ENCODE measurements at regions not wholly inside any gene's neighbourhood (a gene's known extent, or its start where the extent isn't known, plus 50 kb on each side); places are given as distances from the start of the nearest gene placed in this dataset.

GRCh38 chr13:71082631-71083030, 784.4 kb downstream of the DACH1 start (continued):
- TF ChIP-seq ZNF837 (tag by site-specific recombination; IDR thresholded peaks at IDR 0.05) (no peak), ZNF529 (tag by site-specific recombination; IDR thresholded peaks at IDR 0.05; ENCODE audit: insufficient replicate concordance) (no peak), ZNF544 (tag by site-specific recombination; IDR thresholded peaks at IDR 0.05) (no peak), ZSCAN30 (tag by site-specific recombination; IDR thresholded peaks at IDR 0.05) (no peak), REPIN1 (tag by site-specific recombination; IDR thresholded peaks at IDR 0.05; ENCODE audit: low read depth) (no peak), MEIS1 (CRISPR knock-in tag; IDR thresholded peaks at IDR 0.05; ENCODE audit: borderline replicate concordance) (no peak)
- TF ChIP-seq, protein P1, sequence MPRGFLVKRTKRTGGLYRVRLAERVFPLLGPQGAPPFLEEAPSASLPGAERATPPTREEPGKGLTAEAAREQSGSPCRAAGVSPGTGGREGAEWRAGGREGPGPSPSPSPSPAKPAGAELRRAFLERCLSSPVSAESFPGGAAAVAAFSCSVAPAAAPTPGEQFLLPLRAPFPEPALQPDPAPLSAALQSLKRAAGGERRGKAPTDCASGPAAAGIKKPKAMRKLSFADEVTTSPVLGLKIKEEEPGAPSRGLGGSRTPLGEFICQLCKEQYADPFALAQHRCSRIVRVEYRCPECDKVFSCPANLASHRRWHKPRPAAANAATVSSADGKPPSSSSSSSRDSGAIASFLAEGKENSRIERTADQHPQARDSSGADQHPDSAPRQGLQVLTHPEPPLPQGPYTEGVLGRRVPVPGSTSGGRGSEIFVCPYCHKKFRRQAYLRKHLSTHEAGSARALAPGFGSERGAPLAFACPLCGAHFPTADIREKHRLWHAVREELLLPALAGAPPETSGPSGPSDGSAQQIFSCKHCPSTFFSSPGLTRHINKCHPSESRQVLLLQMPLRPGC (tag by site-specific recombination; IDR thresholded peaks at IDR 0.05), result no peak
- TF ChIP-seq, protein P2, sequence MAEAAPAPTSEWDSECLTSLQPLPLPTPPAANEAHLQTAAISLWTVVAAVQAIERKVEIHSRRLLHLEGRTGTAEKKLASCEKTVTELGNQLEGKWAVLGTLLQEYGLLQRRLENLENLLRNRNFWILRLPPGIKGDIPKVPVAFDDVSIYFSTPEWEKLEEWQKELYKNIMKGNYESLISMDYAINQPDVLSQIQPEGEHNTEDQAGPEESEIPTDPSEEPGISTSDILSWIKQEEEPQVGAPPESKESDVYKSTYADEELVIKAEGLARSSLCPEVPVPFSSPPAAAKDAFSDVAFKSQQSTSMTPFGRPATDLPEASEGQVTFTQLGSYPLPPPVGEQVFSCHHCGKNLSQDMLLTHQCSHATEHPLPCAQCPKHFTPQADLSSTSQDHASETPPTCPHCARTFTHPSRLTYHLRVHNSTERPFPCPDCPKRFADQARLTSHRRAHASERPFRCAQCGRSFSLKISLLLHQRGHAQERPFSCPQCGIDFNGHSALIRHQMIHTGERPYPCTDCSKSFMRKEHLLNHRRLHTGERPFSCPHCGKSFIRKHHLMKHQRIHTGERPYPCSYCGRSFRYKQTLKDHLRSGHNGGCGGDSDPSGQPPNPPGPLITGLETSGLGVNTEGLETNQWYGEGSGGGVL (tag by site-specific recombination; IDR thresholded peaks at IDR 0.05), result no peak

- Histone ChIP-seq H3K27ac (ENCODE audit: extremely low read depth, low read depth, low read length) (no peak overlapping the region), H3K9me3 (ENCODE audit: control insufficient read depth, insufficient read depth, low read depth, low read length) (no peaks in the 10 kb centered on the region), H3K4me3 (ENCODE audit: low read depth, low read length) (no peak overlapping the region), H3K36me3 (ENCODE audit: control insufficient read depth in 2 of 2, insufficient read depth in 1 of 2, low read length in 2 of 2) (no peaks in the 10 kb centered on the region), H3K4me1 (ENCODE audit: control insufficient read depth, insufficient read depth, low read length) (no peaks in the 10 kb centered on the region)
- ChIA-PET POLR2A (no interaction called here), CTCF (interaction anchor here (0.6 kb wide), 1 partner anchor 94 kb away, joined by 4 read pairs; no protein-coding TSS in a partner anchor)
- TF ChIP-seq SCRT1 (tag by site-specific recombination; IDR thresholded peaks at IDR 0.05; ENCODE audit: borderline replicate concordance), result no peak
- no peak for TF ChIP-seq ZNF777 (tag by site-specific recombination; IDR thresholded peaks at IDR 0.05; ENCODE audit: borderline replicate concordance)
- no peak for TF ChIP-seq ZEB2 (tag by site-specific recombination; IDR thresholded peaks at IDR 0.05)
- TF ChIP-seq ZNF664 (tag by site-specific recombination; IDR thresholded peaks at IDR 0.05), result no peak
- TF ChIP-seq ZBTB20 (tag by site-specific recombination; IDR thresholded peaks at IDR 0.05), result no peak
- no peak for TF ChIP-seq GFI1B (tag by site-specific recombination; IDR thresholded peaks at IDR 0.05)
- no peak for TF ChIP-seq ZNF133 (tag by site-specific recombination; IDR thresholded peaks at IDR 0.05)
- TF ChIP-seq, protein P3, sequence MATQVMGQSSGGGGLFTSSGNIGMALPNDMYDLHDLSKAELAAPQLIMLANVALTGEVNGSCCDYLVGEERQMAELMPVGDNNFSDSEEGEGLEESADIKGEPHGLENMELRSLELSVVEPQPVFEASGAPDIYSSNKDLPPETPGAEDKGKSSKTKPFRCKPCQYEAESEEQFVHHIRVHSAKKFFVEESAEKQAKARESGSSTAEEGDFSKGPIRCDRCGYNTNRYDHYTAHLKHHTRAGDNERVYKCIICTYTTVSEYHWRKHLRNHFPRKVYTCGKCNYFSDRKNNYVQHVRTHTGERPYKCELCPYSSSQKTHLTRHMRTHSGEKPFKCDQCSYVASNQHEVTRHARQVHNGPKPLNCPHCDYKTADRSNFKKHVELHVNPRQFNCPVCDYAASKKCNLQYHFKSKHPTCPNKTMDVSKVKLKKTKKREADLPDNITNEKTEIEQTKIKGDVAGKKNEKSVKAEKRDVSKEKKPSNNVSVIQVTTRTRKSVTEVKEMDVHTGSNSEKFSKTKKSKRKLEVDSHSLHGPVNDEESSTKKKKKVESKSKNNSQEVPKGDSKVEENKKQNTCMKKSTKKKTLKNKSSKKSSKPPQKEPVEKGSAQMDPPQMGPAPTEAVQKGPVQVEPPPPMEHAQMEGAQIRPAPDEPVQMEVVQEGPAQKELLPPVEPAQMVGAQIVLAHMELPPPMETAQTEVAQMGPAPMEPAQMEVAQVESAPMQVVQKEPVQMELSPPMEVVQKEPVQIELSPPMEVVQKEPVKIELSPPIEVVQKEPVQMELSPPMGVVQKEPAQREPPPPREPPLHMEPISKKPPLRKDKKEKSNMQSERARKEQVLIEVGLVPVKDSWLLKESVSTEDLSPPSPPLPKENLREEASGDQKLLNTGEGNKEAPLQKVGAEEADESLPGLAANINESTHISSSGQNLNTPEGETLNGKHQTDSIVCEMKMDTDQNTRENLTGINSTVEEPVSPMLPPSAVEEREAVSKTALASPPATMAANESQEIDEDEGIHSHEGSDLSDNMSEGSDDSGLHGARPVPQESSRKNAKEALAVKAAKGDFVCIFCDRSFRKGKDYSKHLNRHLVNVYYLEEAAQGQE (tag by site-specific recombination; IDR thresholded peaks at IDR 0.05), result no peak
- TF ChIP-seq ZBTB48 (tag by site-specific recombination; IDR thresholded peaks at IDR 0.05), result no peak
- no peak for TF ChIP-seq ZNF155 (tag by site-specific recombination; IDR thresholded peaks at IDR 0.05)
- no peak for TF ChIP-seq PATZ1 (tag by site-specific recombination; IDR thresholded peaks at IDR 0.05)
- TF ChIP-seq ZNF202 (tag by site-specific recombination; IDR thresholded peaks at IDR 0.05; ENCODE audit: borderline replicate concordance), result no peak
- TF ChIP-seq ZNF768 (tag by site-specific recombination; IDR thresholded peaks at IDR 0.05), result no peak
- no peak for TF ChIP-seq ZNF785 (tag by site-specific recombination; IDR thresholded peaks at IDR 0.05)
- TF ChIP-seq ZNF169 (tag by site-specific recombination; IDR thresholded peaks at IDR 0.05), result no peak
- TF ChIP-seq TRIM28 (IDR thresholded peaks at IDR 0.05; ENCODE audit: borderline replicate concordance, low read length), result no peak
- TF ChIP-seq HOXC10 (CRISPR knock-in tag; IDR thresholded peaks at IDR 0.05), result no peak
Observed at GRCh38 chr13:71079638-71080037, 787.4 kb downstream of the DACH1 start.

Data from HEK293 (cell line).